ENCODE measurements at regions not wholly inside any gene's neighbourhood (a gene's known extent, or its start where the extent isn't known, plus 50 kb on each side); places are given as distances from the start of the nearest gene placed in this dataset.

DNA sequence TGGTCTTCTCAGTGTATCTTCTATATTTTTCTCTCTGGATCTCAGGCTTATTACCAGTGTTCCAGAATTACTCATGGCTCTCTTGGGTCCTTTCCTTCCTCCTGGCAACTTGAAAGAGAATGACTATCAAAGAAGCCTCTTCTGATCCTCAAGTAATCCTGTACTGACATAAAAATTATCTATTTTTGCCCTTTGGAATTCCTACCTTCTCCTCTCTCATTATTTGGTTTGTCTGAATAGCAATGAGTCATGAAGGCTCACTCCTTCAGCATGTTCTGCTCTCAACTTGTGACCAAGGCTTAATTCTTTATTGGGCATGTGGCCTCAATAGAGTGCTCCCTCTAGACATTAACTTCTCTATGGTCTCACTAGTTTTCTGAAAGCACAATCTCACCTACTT, 553.6 kb upstream of the ATP2B1 start:
- Histone ChIP-seq H3K9me3 (ENCODE audit: insufficient read depth, low read depth, low read length) (no peaks in the 10 kb centered on the region), H3K79me2 (ENCODE audit: insufficient read depth, low read length) (no peaks in the 10 kb centered on the region), H3K27me3 (ENCODE audit: insufficient read depth, low read length) (no peaks in the 10 kb centered on the region), H3K4me2 (ENCODE audit: low read length) (no peak overlapping the region), H3K27ac (ENCODE audit: low read depth, low read length) (no peak overlapping the region), H3K4me3 (ENCODE audit: insufficient read depth, low read depth, low read length) (no peak overlapping the region), H3K36me3 (ENCODE audit: insufficient read depth, low read length) (no peaks in the 10 kb centered on the region), H3K9ac (ENCODE audit: low read length) (no peak overlapping the region), H3K4me1 (ENCODE audit: insufficient read depth, low read length) (peaks cover 3% of the 10 kb centered on the region), H2AFZ (ENCODE audit: low read depth, low read length) (no peak overlapping the region), H4K20me1 (ENCODE audit: insufficient read depth, low read length) (no peaks in the 10 kb centered on the region)
- Mint-ChIP-seq H3K4me1 (ENCODE audit: low read depth, unreplicated experiment) (peaks cover 30% of the 10 kb centered on the region), H3K27me3 (ENCODE audit: low read depth, unreplicated experiment) (no peaks in the 10 kb centered on the region), H3K4me3 (ENCODE audit: unreplicated experiment) (no peak overlapping the region), H3K27ac (ENCODE audit: unreplicated experiment) (peak overlapping the region; percentile 85), H3K36me3 (ENCODE audit: low read depth, unreplicated experiment) (no peaks in the 10 kb centered on the region), H3K9me3 (ENCODE audit: unreplicated experiment) (no peaks in the 10 kb centered on the region)
- TF ChIP-seq EZH2 (IDR thresholded peaks at IDR 0.05; ENCODE audit: insufficient read depth, low read length) = no peak
- TF ChIP-seq, protein P1, sequence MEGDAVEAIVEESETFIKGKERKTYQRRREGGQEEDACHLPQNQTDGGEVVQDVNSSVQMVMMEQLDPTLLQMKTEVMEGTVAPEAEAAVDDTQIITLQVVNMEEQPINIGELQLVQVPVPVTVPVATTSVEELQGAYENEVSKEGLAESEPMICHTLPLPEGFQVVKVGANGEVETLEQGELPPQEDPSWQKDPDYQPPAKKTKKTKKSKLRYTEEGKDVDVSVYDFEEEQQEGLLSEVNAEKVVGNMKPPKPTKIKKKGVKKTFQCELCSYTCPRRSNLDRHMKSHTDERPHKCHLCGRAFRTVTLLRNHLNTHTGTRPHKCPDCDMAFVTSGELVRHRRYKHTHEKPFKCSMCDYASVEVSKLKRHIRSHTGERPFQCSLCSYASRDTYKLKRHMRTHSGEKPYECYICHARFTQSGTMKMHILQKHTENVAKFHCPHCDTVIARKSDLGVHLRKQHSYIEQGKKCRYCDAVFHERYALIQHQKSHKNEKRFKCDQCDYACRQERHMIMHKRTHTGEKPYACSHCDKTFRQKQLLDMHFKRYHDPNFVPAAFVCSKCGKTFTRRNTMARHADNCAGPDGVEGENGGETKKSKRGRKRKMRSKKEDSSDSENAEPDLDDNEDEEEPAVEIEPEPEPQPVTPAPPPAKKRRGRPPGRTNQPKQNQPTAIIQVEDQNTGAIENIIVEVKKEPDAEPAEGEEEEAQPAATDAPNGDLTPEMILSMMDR (IDR thresholded peaks at IDR 0.05; ENCODE audit: insufficient read depth, low read depth, low read length) = no peak
- FAIRE-seq (peak; percentile 89), DNase-seq (ENCODE audit: low read depth) (peak; percentile 38)

GRCh38 chr12:90261283-90261682, 552.6 kb upstream of the ATP2B1 start:
- Mint-ChIP-seq H3K4me3 (ENCODE audit: unreplicated experiment) (no peak overlapping the region), H3K36me3 (ENCODE audit: low read depth, unreplicated experiment) (no peaks in the 10 kb centered on the region), H3K4me1 (ENCODE audit: low read depth, unreplicated experiment) (peaks cover 30% of the 10 kb centered on the region), H3K9me3 (ENCODE audit: unreplicated experiment) (no peaks in the 10 kb centered on the region), H3K27me3 (ENCODE audit: low read depth, unreplicated experiment) (no peaks in the 10 kb centered on the region), H3K27ac (ENCODE audit: unreplicated experiment) (no peak overlapping the region)
- Histone ChIP-seq H3K4me2 (ENCODE audit: low read length) (no peak overlapping the region), H3K9me3 (ENCODE audit: insufficient read depth, low read depth, low read length) (no peaks in the 10 kb centered on the region), H2AFZ (ENCODE audit: low read depth, low read length) (no peak overlapping the region), H4K20me1 (ENCODE audit: insufficient read depth, low read length) (no peaks in the 10 kb centered on the region), H3K27me3 (ENCODE audit: insufficient read depth, low read length) (no peaks in the 10 kb centered on the region), H3K4me3 (ENCODE audit: insufficient read depth, low read depth, low read length) (no peak overlapping the region), H3K36me3 (ENCODE audit: insufficient read depth, low read length) (no peaks in the 10 kb centered on the region), H3K79me2 (ENCODE audit: insufficient read depth, low read length) (no peaks in the 10 kb centered on the region), H3K4me1 (ENCODE audit: insufficient read depth, low read length) (peaks cover 3% of the 10 kb centered on the region), H3K27ac (ENCODE audit: low read depth, low read length) (no peak overlapping the region), H3K9ac (ENCODE audit: low read length) (no peak overlapping the region)
- DNase-seq (ENCODE audit: low read depth) (peak; percentile 33), FAIRE-seq (peak; percentile 58)
- TF ChIP-seq, protein P1 (IDR thresholded peaks at IDR 0.05; ENCODE audit: insufficient read depth, low read depth, low read length) = no peak
- TF ChIP-seq EZH2 (IDR thresholded peaks at IDR 0.05; ENCODE audit: insufficient read depth, low read length) = no peak

DNA sequence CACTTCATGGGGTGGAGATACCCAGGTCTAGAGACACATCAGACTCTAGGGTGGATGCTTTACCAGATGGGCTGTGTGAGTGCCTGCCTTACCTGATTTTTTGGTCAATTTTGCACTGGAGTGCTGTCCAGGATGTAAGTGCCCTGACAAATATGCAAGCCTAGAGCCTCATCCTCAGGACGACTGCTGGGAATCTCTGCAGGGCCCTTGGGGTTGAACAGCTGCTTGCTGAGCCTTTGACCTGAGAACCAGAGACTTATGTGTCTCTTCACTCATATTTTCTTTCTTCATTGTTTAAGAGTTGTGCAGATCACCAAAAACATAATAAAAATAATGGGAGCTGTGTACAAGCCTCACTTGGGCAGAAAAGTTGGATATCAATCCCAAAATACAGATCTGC, 551.5 kb upstream of the ATP2B1 start:
- H3K36me3 Mint-ChIP-seq (ENCODE audit: low read depth, unreplicated experiment) = no peaks in the 10 kb centered on the region
- no peak overlapping the region for H3K4me3 ChIP-seq (ENCODE audit: insufficient read depth, low read depth, low read length)
- H3K79me2 ChIP-seq (ENCODE audit: insufficient read depth, low read length) = no peaks in the 10 kb centered on the region
- no peaks in the 10 kb centered on the region for H3K27me3 Mint-ChIP-seq (ENCODE audit: low read depth, unreplicated experiment)
- no peaks in the 10 kb centered on the region for H4K20me1 ChIP-seq (ENCODE audit: insufficient read depth, low read length)
- no peak overlapping the region for H3K4me3 Mint-ChIP-seq (ENCODE audit: unreplicated experiment)
- no peak overlapping the region for H3K4me2 ChIP-seq (ENCODE audit: low read length)
- no peaks in the 10 kb centered on the region for H3K9me3 ChIP-seq (ENCODE audit: insufficient read depth, low read depth, low read length)
- no peak overlapping the region for H2AFZ ChIP-seq (ENCODE audit: low read depth, low read length)
- FAIRE-seq = no peak
- H3K9ac ChIP-seq (ENCODE audit: low read length) = no peak overlapping the region
- H3K9me3 Mint-ChIP-seq (ENCODE audit: unreplicated experiment) = no peaks in the 10 kb centered on the region
- peaks cover 3% of the 10 kb centered on the region for H3K4me1 ChIP-seq (ENCODE audit: insufficient read depth, low read length)
- DNase-seq (ENCODE audit: low read depth) = no peak
- TF ChIP-seq EZH2 (IDR thresholded peaks at IDR 0.05; ENCODE audit: insufficient read depth, low read length) = no peak
- TF ChIP-seq, protein P1 (IDR thresholded peaks at IDR 0.05; ENCODE audit: insufficient read depth, low read depth, low read length) = no peak
- peak overlapping the region; percentile 44 for H3K27ac Mint-ChIP-seq (ENCODE audit: unreplicated experiment)
- H3K27ac ChIP-seq (ENCODE audit: low read depth, low read length) = no peak overlapping the region
- no peaks in the 10 kb centered on the region for H3K27me3 ChIP-seq (ENCODE audit: insufficient read depth, low read length)
- H3K36me3 ChIP-seq (ENCODE audit: insufficient read depth, low read length) = no peaks in the 10 kb centered on the region
- H3K4me1 Mint-ChIP-seq (ENCODE audit: low read depth, unreplicated experiment) = peaks cover 30% of the 10 kb centered on the region
